ENCODE measurements at regions not wholly inside any gene's neighbourhood (a gene's known extent, or its start where the extent isn't known, plus 50 kb on each side); places are given as distances from the start of the nearest gene placed in this dataset.

GRCh38 chr5:67516948-67517565 lies 320.5 kb upstream of the CD180 start:
- POLR2A ChIA-PET: no interaction called here
- Histone ChIP-seq H3K36me3 (ENCODE audit: control insufficient read depth in 2 of 2, insufficient read depth in 1 of 2, low read length in 2 of 2) (no peaks in the 10 kb centered on the region), H3K27ac (ENCODE audit: extremely low read depth, low read depth, low read length) (no peak overlapping the region), H3K9me3 (ENCODE audit: control insufficient read depth, insufficient read depth, low read depth, low read length) (no peaks in the 10 kb centered on the region), H3K4me3 (ENCODE audit: low read depth, low read length) (no peak overlapping the region), H3K4me1 (ENCODE audit: control insufficient read depth, insufficient read depth, low read length) (no peaks in the 10 kb centered on the region)
- CTCF ChIA-PET: no interaction called here
- TF ChIP-seq SCRT1 (tag by site-specific recombination; IDR thresholded peaks at IDR 0.05; ENCODE audit: borderline replicate concordance): no peak
- TF ChIP-seq ZNF114 (tag by site-specific recombination; IDR thresholded peaks at IDR 0.05): no peak
- no peak for TF ChIP-seq ZNF624 (tag by site-specific recombination; IDR thresholded peaks at IDR 0.05)
- no peak for TF ChIP-seq ZNF529 (tag by site-specific recombination; IDR thresholded peaks at IDR 0.05; ENCODE audit: insufficient replicate concordance)
- TF ChIP-seq ZFHX2 (tag by site-specific recombination; conservative IDR thresholded peaks at IDR 0.05): no peak
- TF ChIP-seq KLF9 (tag by site-specific recombination; IDR thresholded peaks at IDR 0.05; ENCODE audit: low read depth): no peak
- TF ChIP-seq ZSCAN16 (tag by site-specific recombination; IDR thresholded peaks at IDR 0.05): no peak
- TF ChIP-seq PBX3 (CRISPR knock-in tag; IDR thresholded peaks at IDR 0.05): no peak
- TF ChIP-seq ZNF701 (tag by site-specific recombination; IDR thresholded peaks at IDR 0.05): no peak
- no peak for TF ChIP-seq ZSCAN4 (tag by site-specific recombination; IDR thresholded peaks at IDR 0.05)

- ChIA-PET CTCF (no interaction called here), POLR2A (no interaction called here)
- Histone ChIP-seq H3K9me3 (ENCODE audit: control insufficient read depth, insufficient read depth, low read depth, low read length) (no peaks in the 10 kb centered on the region), H3K27ac (ENCODE audit: extremely low read depth, low read depth, low read length) (no peak overlapping the region), H3K4me1 (ENCODE audit: control insufficient read depth, insufficient read depth, low read length) (no peaks in the 10 kb centered on the region), H3K4me3 (ENCODE audit: low read depth, low read length) (no peak overlapping the region), H3K36me3 (ENCODE audit: control insufficient read depth in 2 of 2, insufficient read depth in 1 of 2, low read length in 2 of 2) (no peaks in the 10 kb centered on the region)
- TF ChIP-seq MZF1 (tag by site-specific recombination; IDR thresholded peaks at IDR 0.05; ENCODE audit: borderline replicate concordance): no peak
- no peak for TF ChIP-seq ZNF76 (tag by site-specific recombination; IDR thresholded peaks at IDR 0.05; ENCODE audit: borderline replicate concordance, low read depth)
- TF ChIP-seq ZNF112 (tag by site-specific recombination; IDR thresholded peaks at IDR 0.05): no peak
- no peak for TF ChIP-seq WT1 (tag by site-specific recombination; IDR thresholded peaks at IDR 0.05)
- no peak for TF ChIP-seq AEBP2 (tag by site-specific recombination; IDR thresholded peaks at IDR 0.05; ENCODE audit: borderline replicate concordance)
- TF ChIP-seq YY1 (tag by site-specific recombination; IDR thresholded peaks at IDR 0.05): no peak
Observed at GRCh38 chr5:67515762-67516161, 319.2 kb upstream of the CD180 start.

GRCh38 chr5:67515020-67515689 lies 318.6 kb upstream of the CD180 start:
- no peak overlapping the region for H3K4me3 ChIP-seq (ENCODE audit: low read depth, low read length)
- TF ChIP-seq ZSCAN18 (tag by site-specific recombination; IDR thresholded peaks at IDR 0.05) (no peak), KLF9 (tag by site-specific recombination; IDR thresholded peaks at IDR 0.05; ENCODE audit: low read depth) (no peak), BCL11A (tag by site-specific recombination; IDR thresholded peaks at IDR 0.05; ENCODE audit: low read depth) (no peak), ZNF658 (tag by site-specific recombination; IDR thresholded peaks at IDR 0.05) (no peak), HIC1 (tag by site-specific recombination; IDR thresholded peaks at IDR 0.05) (no peak), ZNF501 (tag by site-specific recombination; IDR thresholded peaks at IDR 0.05) (no peak), ZNF830 (tag by site-specific recombination; IDR thresholded peaks at IDR 0.05; ENCODE audit: low read depth) (no peak)
- H3K9me3 ChIP-seq (ENCODE audit: control insufficient read depth, insufficient read depth, low read depth, low read length): no peaks in the 10 kb centered on the region
- H3K36me3 ChIP-seq (ENCODE audit: control insufficient read depth in 2 of 2, insufficient read depth in 1 of 2, low read length in 2 of 2): no peaks in the 10 kb centered on the region
- no peak overlapping the region for H3K27ac ChIP-seq (ENCODE audit: extremely low read depth, low read depth, low read length)
- H3K4me1 ChIP-seq (ENCODE audit: control insufficient read depth, insufficient read depth, low read length): no peaks in the 10 kb centered on the region
- ChIA-PET CTCF (interaction anchor here (0.6 to 0.8 kb wide), 2 partner anchors 148 to 700 kb away, joined by 3 to 5 read pairs; partner anchors contain the start of gene PIK3R1), POLR2A (no interaction called here)

Measured in HEK293 (cell line).